Endothelial cell (in vitro differentiated cells): ENCODE measurements at regions not wholly inside any gene's neighbourhood (a gene's known extent, or its start where the extent isn't known, plus 50 kb on each side); places are given as distances from the start of the nearest gene placed in this dataset.

ENCODE experiments used
- DNase-seq: peaks from one replicate; pipeline ENCODE4 v3.0.0; 2021; ENCODE audit warnings: low spot score
- H3K27ac Mint-ChIP-seq: one replicate; pipeline ENCODE4 v1.8.0; 2021; ENCODE audit warnings: mixed read lengths, inconsistent platforms; ENCODE audit not compliant: unreplicated experiment
- H3K27me3 Mint-ChIP-seq: one replicate; pipeline ENCODE4 v1.8.0; 2021; ENCODE audit warnings: mild to moderate bottlenecking, moderate library complexity, mixed read lengths, inconsistent platforms; ENCODE audit not compliant: unreplicated experiment
- H3K36me3 Mint-ChIP-seq: one replicate; pipeline ENCODE4 v1.8.0; 2021; ENCODE audit warnings: mild to moderate bottlenecking, low read depth, mixed read lengths, inconsistent platforms; ENCODE audit not compliant: unreplicated experiment
- H3K4me1 Mint-ChIP-seq: one replicate; pipeline ENCODE4 v1.8.0; 2021; ENCODE audit warnings: mild to moderate bottlenecking, mixed read lengths, inconsistent platforms; ENCODE audit not compliant: unreplicated experiment
- H3K4me3 Mint-ChIP-seq: one replicate; pipeline ENCODE4 v1.8.0; 2021; ENCODE audit warnings: mild to moderate bottlenecking, mixed read lengths, inconsistent platforms; ENCODE audit not compliant: unreplicated experiment
- H3K9me3 Mint-ChIP-seq: one replicate; pipeline ENCODE4 v1.8.0; 2021; ENCODE audit warnings: mixed read lengths, inconsistent platforms; ENCODE audit not compliant: unreplicated experiment
- CTCF ChIP-seq: fragments of 200-600 bp; sonication (generic); IDR thresholded peaks from one replicate; pipeline ENCODE4 v1.5.0; 2021; ENCODE audit warnings: antibody characterized with exemption; ENCODE audit not compliant: unreplicated experiment

GRCh38 chr2:195364015-195364965 lies 292.7 kb upstream of the SLC39A10 start:
- DNase-seq, result no peak
- TF ChIP-seq CTCF, result no peak
- H3K36me3 Mint-ChIP-seq, result no peaks in the 10 kb centered on the region
- no peaks in the 10 kb centered on the region for H3K27me3 Mint-ChIP-seq
- no peaks in the 10 kb centered on the region for H3K9me3 Mint-ChIP-seq
- no peaks in the 10 kb centered on the region for H3K4me1 Mint-ChIP-seq
- no peak overlapping the region for H3K27ac Mint-ChIP-seq
- no peak overlapping the region for H3K4me3 Mint-ChIP-seq

GRCh38 chr2:195363496-195363895 lies 293.5 kb upstream of the SLC39A10 start:
- Mint-ChIP-seq H3K4me3 (no peak overlapping the region), H3K36me3 (no peaks in the 10 kb centered on the region), H3K27ac (no peak overlapping the region), H3K27me3 (no peaks in the 10 kb centered on the region), H3K4me1 (no peaks in the 10 kb centered on the region), H3K9me3 (no peaks in the 10 kb centered on the region)
- DNase-seq, result no peak
- no peak for TF ChIP-seq CTCF

- no peak for TF ChIP-seq CTCF
- Mint-ChIP-seq H3K4me1 (no peaks in the 10 kb centered on the region), H3K36me3 (no peaks in the 10 kb centered on the region), H3K27ac (no peak overlapping the region), H3K27me3 (no peaks in the 10 kb centered on the region), H3K4me3 (no peak overlapping the region), H3K9me3 (no peaks in the 10 kb centered on the region)
- DNase-seq, result no peak
Observed at GRCh38 chr2:195360242-195360641, 296.8 kb upstream of the SLC39A10 start.

GRCh38 chr2:195359043-195359735 lies 297.8 kb upstream of the SLC39A10 start:
- no peaks in the 10 kb centered on the region for H3K9me3 Mint-ChIP-seq
- TF ChIP-seq CTCF, result no peak
- no peak overlapping the region for H3K4me3 Mint-ChIP-seq
- no peaks in the 10 kb centered on the region for H3K36me3 Mint-ChIP-seq
- no peaks in the 10 kb centered on the region for H3K4me1 Mint-ChIP-seq
- peaks cover 1% of the 10 kb centered on the region for H3K27me3 Mint-ChIP-seq
- H3K27ac Mint-ChIP-seq, result no peak overlapping the region
- DNase-seq, result no peak
